HFFc6 (cell line): ENCODE measurements at regions not wholly inside any gene's neighbourhood (a gene's known extent, or its start where the extent isn't known, plus 50 kb on each side); places are given as distances from the start of the nearest gene placed in this dataset.

ENCODE experiments used
- DNase-seq: peaks from one replicate; pipeline ENCODE4 v3.0.0-alpha.2; 2018
- H3K27ac Mint-ChIP-seq: 2 replicates; pipeline ENCODE4 v1.8.0; 2020; ENCODE audit warnings: mild to moderate bottlenecking, mixed read lengths
- H3K27me3 Mint-ChIP-seq: 2 replicates; pipeline ENCODE4 v1.8.0; 2021; ENCODE audit warnings: mild to moderate bottlenecking, moderate library complexity, mixed read lengths; ENCODE audit not compliant: insufficient read depth
- H3K36me3 Mint-ChIP-seq: 2 replicates; pipeline ENCODE4 v1.8.0; 2021; ENCODE audit warnings: low read depth, mixed read lengths
- H3K4me1 Mint-ChIP-seq: 2 replicates; pipeline ENCODE4 v1.8.0; 2020; ENCODE audit warnings: low read depth, mixed read lengths
- H3K4me3 Mint-ChIP-seq: 2 replicates; pipeline ENCODE4 v1.8.0; 2020; ENCODE audit warnings: mild to moderate bottlenecking, moderate library complexity, mixed read lengths
- H3K9me3 Mint-ChIP-seq: 2 replicates; pipeline ENCODE4 v1.8.0; 2020; ENCODE audit warnings: mild to moderate bottlenecking, mixed read lengths
- CTCF ChIP-seq: fragments of 200-600 bp; sonication (generic); IDR thresholded peaks from 2 replicates; pipeline ENCODE4 v1.5.0; 2021; ENCODE audit warnings: antibody characterized with exemption, mild to moderate bottlenecking

DNA sequence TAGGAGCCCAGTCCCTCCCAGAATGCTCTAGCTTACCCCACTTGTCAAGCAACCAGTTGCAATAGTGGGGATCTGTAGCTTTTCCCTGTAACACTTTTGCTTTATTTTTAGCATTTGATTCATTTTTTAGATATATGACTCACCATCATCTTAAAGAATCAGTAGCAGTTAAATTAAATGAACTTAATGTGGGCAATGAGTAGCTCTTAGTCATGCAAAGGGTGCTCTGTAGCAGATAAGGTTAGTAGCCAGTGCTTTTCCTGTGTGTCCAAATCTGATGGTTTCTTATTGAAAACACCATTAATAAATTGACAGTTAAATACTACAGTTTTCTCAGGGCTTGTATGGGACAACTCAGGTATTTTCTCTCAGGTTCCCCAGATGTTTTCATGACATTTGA lies 311.8 kb downstream of the RERGL start:
- no peaks in the 10 kb centered on the region for H3K27me3 Mint-ChIP-seq
- no peak for DNase-seq
- TF ChIP-seq CTCF = no peak
- H3K4me1 Mint-ChIP-seq = no peaks in the 10 kb centered on the region
- no peak overlapping the region for H3K27ac Mint-ChIP-seq
- H3K4me3 Mint-ChIP-seq = no peak overlapping the region
- H3K9me3 Mint-ChIP-seq = peaks cover 25% of the 10 kb centered on the region
- H3K36me3 Mint-ChIP-seq = peaks cover 6% of the 10 kb centered on the region

DNA sequence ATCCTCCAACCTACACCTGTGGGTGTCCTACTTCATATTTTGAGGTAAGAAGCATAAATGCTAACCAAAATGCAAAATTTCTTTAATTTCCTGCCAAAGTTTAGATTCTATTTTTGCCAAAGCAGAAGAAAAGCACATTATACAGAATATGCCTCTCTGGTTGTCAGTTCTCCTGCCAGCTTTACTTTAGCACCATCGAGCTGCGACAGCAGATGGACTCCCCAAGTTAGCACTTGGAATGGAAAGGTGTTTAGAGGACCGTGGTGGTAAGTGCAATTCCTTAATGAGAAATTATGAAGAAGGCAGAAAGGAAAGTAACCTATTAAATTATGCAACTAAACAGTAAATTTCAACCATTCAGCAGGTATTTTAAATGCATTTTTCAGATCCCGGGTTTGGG lies 326.6 kb downstream of the RERGL start:
- no peak overlapping the region for H3K27ac Mint-ChIP-seq
- peaks cover 53% of the 10 kb centered on the region for H3K9me3 Mint-ChIP-seq
- no peak overlapping the region for H3K4me3 Mint-ChIP-seq
- no peak for DNase-seq
- no peak for TF ChIP-seq CTCF
- H3K36me3 Mint-ChIP-seq = peaks cover 11% of the 10 kb centered on the region
- no peaks in the 10 kb centered on the region for H3K4me1 Mint-ChIP-seq
- no peaks in the 10 kb centered on the region for H3K27me3 Mint-ChIP-seq

DNA sequence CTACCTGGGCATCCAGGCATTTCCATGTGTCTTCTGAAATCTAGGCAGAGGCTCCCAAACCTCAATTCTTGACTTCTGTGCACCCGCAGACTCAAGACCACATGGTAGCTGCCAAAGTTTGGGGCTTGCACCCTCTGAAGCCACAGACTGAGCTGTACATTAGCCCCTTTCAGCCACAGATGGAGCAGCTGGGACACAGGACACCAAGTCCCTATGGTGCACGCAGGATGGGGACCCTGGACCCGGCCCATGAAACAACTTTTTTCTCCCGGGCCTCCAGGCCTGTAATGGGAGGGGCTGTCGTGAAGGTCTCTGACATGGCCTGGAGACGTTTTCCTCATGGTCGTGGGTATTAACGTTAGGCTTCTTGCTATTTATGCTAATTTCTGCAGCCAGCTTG lies 330.0 kb downstream of the RERGL start:
- Mint-ChIP-seq H3K27ac (no peak overlapping the region), H3K27me3 (no peaks in the 10 kb centered on the region; the same call in 1 of the 2 replicates), H3K4me3 (no peak overlapping the region), H3K4me1 (no peaks in the 10 kb centered on the region), H3K36me3 (peaks cover 11% of the 10 kb centered on the region), H3K9me3 (peaks cover 74% of the 10 kb centered on the region)
- TF ChIP-seq CTCF = no peak
- DNase-seq = no peak
